T-helper 1 cell treated with Interleukin-12 subunit alpha and Interleukin-12 subunit beta and Interleukin-4 antibody, amounts not matched to agents 30 μg/mL and 1 μg/mL, for 36 hours (primary cell): ENCODE measurements at regions not wholly inside any gene's neighbourhood (a gene's known extent, or its start where the extent isn't known, plus 50 kb on each side); places are given as distances from the start of the nearest gene placed in this dataset.

Experiments used
- H3K27ac Mint-ChIP-seq: one replicate; pipeline ENCODE4 v1.8.0; 2021; ENCODE audit warnings: mild to moderate bottlenecking, mixed read lengths
- H3K27me3 Mint-ChIP-seq: one replicate; pipeline ENCODE4 v1.8.0; 2021; ENCODE audit warnings: low read depth, mixed read lengths
- H3K36me3 Mint-ChIP-seq: one replicate; pipeline ENCODE4 v1.8.0; 2021; ENCODE audit warnings: low read depth, mixed read lengths
- H3K4me1 Mint-ChIP-seq: one replicate; pipeline ENCODE4 v1.8.0; 2021; ENCODE audit warnings: low read depth, mixed read lengths
- H3K4me3 Mint-ChIP-seq: one replicate; pipeline ENCODE4 v1.8.0; 2021; ENCODE audit warnings: mild to moderate bottlenecking, moderate library complexity, mixed read lengths
- H3K9me3 Mint-ChIP-seq: one replicate; pipeline ENCODE4 v1.8.0; 2021; ENCODE audit warnings: mixed read lengths

GRCh38 chr4:130110770-130111169, 1014.8 kb downstream of the C4orf33 start:
- Mint-ChIP-seq H3K9me3 (peaks cover 3% of the 10 kb centered on the region), H3K27me3 (no peaks in the 10 kb centered on the region), H3K4me3 (no peak overlapping the region), H3K36me3 (no peaks in the 10 kb centered on the region), H3K4me1 (no peaks in the 10 kb centered on the region), H3K27ac (no peak overlapping the region)

- no peak overlapping the region for H3K27ac Mint-ChIP-seq
- H3K4me3 Mint-ChIP-seq: no peak overlapping the region
- no peaks in the 10 kb centered on the region for H3K27me3 Mint-ChIP-seq
- no peaks in the 10 kb centered on the region for H3K4me1 Mint-ChIP-seq
- H3K36me3 Mint-ChIP-seq: no peaks in the 10 kb centered on the region
- H3K9me3 Mint-ChIP-seq: peaks cover 5% of the 10 kb centered on the region
Measured at GRCh38 chr4:130124066-130124465, 1028.1 kb downstream of the C4orf33 start.

- no peak overlapping the region for H3K27ac Mint-ChIP-seq
- H3K4me3 Mint-ChIP-seq: no peak overlapping the region
- H3K4me1 Mint-ChIP-seq: no peaks in the 10 kb centered on the region
- peaks cover 9% of the 10 kb centered on the region for H3K9me3 Mint-ChIP-seq
- no peaks in the 10 kb centered on the region for H3K27me3 Mint-ChIP-seq
- no peaks in the 10 kb centered on the region for H3K36me3 Mint-ChIP-seq
Measured at GRCh38 chr4:130125467-130125866, 1029.5 kb downstream of the C4orf33 start.

- Mint-ChIP-seq H3K36me3 (no peaks in the 10 kb centered on the region), H3K4me3 (no peak overlapping the region), H3K9me3 (peaks cover 9% of the 10 kb centered on the region), H3K4me1 (no peaks in the 10 kb centered on the region), H3K27me3 (no peaks in the 10 kb centered on the region), H3K27ac (no peak overlapping the region)
Measured at GRCh38 chr4:130127297-130127696, 1031.3 kb downstream of the C4orf33 start.

- no peaks in the 10 kb centered on the region for H3K36me3 Mint-ChIP-seq
- no peaks in the 10 kb centered on the region for H3K4me1 Mint-ChIP-seq
- no peaks in the 10 kb centered on the region for H3K27me3 Mint-ChIP-seq
- no peak overlapping the region for H3K27ac Mint-ChIP-seq
- H3K4me3 Mint-ChIP-seq: no peak overlapping the region
- H3K9me3 Mint-ChIP-seq: peaks cover 9% of the 10 kb centered on the region
Measured at GRCh38 chr4:130131536-130131935, 1035.6 kb downstream of the C4orf33 start.

- Mint-ChIP-seq H3K9me3 (no peaks in the 10 kb centered on the region), H3K27ac (no peak overlapping the region), H3K36me3 (no peaks in the 10 kb centered on the region), H3K4me3 (no peak overlapping the region), H3K4me1 (no peaks in the 10 kb centered on the region), H3K27me3 (no peaks in the 10 kb centered on the region)
Measured at GRCh38 chr4:130141651-130142050, 1045.7 kb downstream of the C4orf33 start.

- Mint-ChIP-seq H3K4me3 (no peak overlapping the region), H3K27ac (no peak overlapping the region), H3K9me3 (no peaks in the 10 kb centered on the region), H3K4me1 (no peaks in the 10 kb centered on the region), H3K27me3 (no peaks in the 10 kb centered on the region), H3K36me3 (no peaks in the 10 kb centered on the region)
Measured at GRCh38 chr4:130143656-130144055, 1047.7 kb downstream of the C4orf33 start.

GRCh38 chr4:130146773-130147172, 1050.8 kb downstream of the C4orf33 start:
- Mint-ChIP-seq H3K27me3 (no peaks in the 10 kb centered on the region), H3K36me3 (no peaks in the 10 kb centered on the region), H3K27ac (no peak overlapping the region), H3K4me1 (no peaks in the 10 kb centered on the region), H3K4me3 (no peak overlapping the region), H3K9me3 (no peaks in the 10 kb centered on the region)

- no peaks in the 10 kb centered on the region for H3K27me3 Mint-ChIP-seq
- no peaks in the 10 kb centered on the region for H3K4me1 Mint-ChIP-seq
- no peak overlapping the region for H3K4me3 Mint-ChIP-seq
- H3K27ac Mint-ChIP-seq: no peak overlapping the region
- no peaks in the 10 kb centered on the region for H3K9me3 Mint-ChIP-seq
- H3K36me3 Mint-ChIP-seq: no peaks in the 10 kb centered on the region
Measured at GRCh38 chr4:130147641-130148040, 1051.7 kb downstream of the C4orf33 start.

- Mint-ChIP-seq H3K27me3 (no peaks in the 10 kb centered on the region), H3K36me3 (no peaks in the 10 kb centered on the region), H3K9me3 (peaks cover 3% of the 10 kb centered on the region), H3K4me1 (no peaks in the 10 kb centered on the region), H3K27ac (no peak overlapping the region), H3K4me3 (no peak overlapping the region)
Measured at GRCh38 chr4:130154901-130155300, 1058.9 kb downstream of the C4orf33 start.

- no peak overlapping the region for H3K4me3 Mint-ChIP-seq
- no peaks in the 10 kb centered on the region for H3K27me3 Mint-ChIP-seq
- H3K36me3 Mint-ChIP-seq: no peaks in the 10 kb centered on the region
- H3K9me3 Mint-ChIP-seq: peaks cover 5% of the 10 kb centered on the region
- no peaks in the 10 kb centered on the region for H3K4me1 Mint-ChIP-seq
- no peak overlapping the region for H3K27ac Mint-ChIP-seq
Measured at GRCh38 chr4:130163701-130164100, 1067.7 kb downstream of the C4orf33 start.

GRCh38 chr4:130165381-130165780, 1069.4 kb downstream of the C4orf33 start:
- H3K4me3 Mint-ChIP-seq: no peak overlapping the region

GRCh38 chr4:130172156-130172555, 1076.2 kb downstream of the C4orf33 start:
- Mint-ChIP-seq H3K36me3 (no peaks in the 10 kb centered on the region), H3K4me3 (no peak overlapping the region), H3K27ac (no peak overlapping the region), H3K4me1 (no peaks in the 10 kb centered on the region), H3K9me3 (no peaks in the 10 kb centered on the region), H3K27me3 (no peaks in the 10 kb centered on the region)

More at GRCh38 chr4:130165381-130165780, 1069.4 kb downstream of the C4orf33 start:
- Mint-ChIP-seq H3K4me1 (no peaks in the 10 kb centered on the region), H3K36me3 (no peaks in the 10 kb centered on the region), H3K27me3 (no peaks in the 10 kb centered on the region), H3K9me3 (peaks cover under 1% of the 10 kb centered on the region), H3K27ac (no peak overlapping the region)

GRCh38 chr4:130178106-130178505, 1082.2 kb downstream of the C4orf33 start:
- no peaks in the 10 kb centered on the region for H3K27me3 Mint-ChIP-seq
- no peaks in the 10 kb centered on the region for H3K4me1 Mint-ChIP-seq
- H3K4me3 Mint-ChIP-seq: no peak overlapping the region
- no peaks in the 10 kb centered on the region for H3K9me3 Mint-ChIP-seq
- no peak overlapping the region for H3K27ac Mint-ChIP-seq
- H3K36me3 Mint-ChIP-seq: no peaks in the 10 kb centered on the region

- no peaks in the 10 kb centered on the region for H3K27me3 Mint-ChIP-seq
- no peaks in the 10 kb centered on the region for H3K4me1 Mint-ChIP-seq
- no peaks in the 10 kb centered on the region for H3K36me3 Mint-ChIP-seq
- no peak overlapping the region for H3K27ac Mint-ChIP-seq
- no peaks in the 10 kb centered on the region for H3K9me3 Mint-ChIP-seq
- no peak overlapping the region for H3K4me3 Mint-ChIP-seq
Measured at GRCh38 chr4:130183096-130183495, 1087.1 kb downstream of the C4orf33 start.

GRCh38 chr4:130183766-130184165, 1087.8 kb downstream of the C4orf33 start:
- Mint-ChIP-seq H3K27me3 (no peaks in the 10 kb centered on the region), H3K27ac (no peak overlapping the region), H3K36me3 (no peaks in the 10 kb centered on the region), H3K4me1 (no peaks in the 10 kb centered on the region), H3K4me3 (no peak overlapping the region), H3K9me3 (no peaks in the 10 kb centered on the region)
